Spinal cord (tissue), 9 donors: ENCODE measurements at regions not wholly inside any gene's neighbourhood (a gene's known extent, or its start where the extent isn't known, plus 50 kb on each side); places are given as distances from the start of the nearest gene placed in this dataset.
"Not testable (repeated sequence)": the region's sequence is repeated elsewhere in the genome, so short reads cannot be mapped to it uniquely, and the experiment has no call there.

Experiments used
- DNase-seq, 6 donors: peaks; one replicate each; pipeline versions ENCODE4 v3.0.0 to v3.0.0-alpha.2; 2013 to 2015; ENCODE audit warnings: low spot score in 6 of 6, low read depth in 4 of 6
- H3K27ac ChIP-seq: one replicate; pipeline ENCODE4 v1.5.1; 2013; ENCODE audit warnings: low read depth, low read length, control low read depth
- H3K27me3 ChIP-seq: one replicate; pipeline ENCODE4 v1.6.1; 2013; ENCODE audit warnings: low read length; ENCODE audit not compliant: control insufficient read depth, insufficient read depth
- H3K36me3 ChIP-seq: one replicate; pipeline ENCODE4 v1.6.1; 2013; ENCODE audit warnings: low read length; ENCODE audit not compliant: control insufficient read depth, insufficient read depth
- H3K4me1 ChIP-seq: one replicate; pipeline ENCODE4 v1.6.1; 2013; ENCODE audit warnings: low read length; ENCODE audit not compliant: control insufficient read depth, insufficient read depth
- H3K4me3 ChIP-seq: one replicate; pipeline ENCODE4 v1.5.1; 2013; ENCODE audit warnings: low read depth, low read length, control low read depth
- H3K9me3 ChIP-seq: one replicate; pipeline ENCODE4 v1.6.1; 2013; ENCODE audit warnings: low read length; ENCODE audit not compliant: control insufficient read depth, insufficient read depth
- WGBS: methylation state at CpG from one replicate; pipeline ENCODE4 v1.1.5; 2013; ENCODE audit warnings: missing lambda C conversion rate; ENCODE audit not compliant: insufficient coverage; 5-methylcytosine and 5-hydroxymethylcytosine counted together
- donor health status: healthy.

DNA sequence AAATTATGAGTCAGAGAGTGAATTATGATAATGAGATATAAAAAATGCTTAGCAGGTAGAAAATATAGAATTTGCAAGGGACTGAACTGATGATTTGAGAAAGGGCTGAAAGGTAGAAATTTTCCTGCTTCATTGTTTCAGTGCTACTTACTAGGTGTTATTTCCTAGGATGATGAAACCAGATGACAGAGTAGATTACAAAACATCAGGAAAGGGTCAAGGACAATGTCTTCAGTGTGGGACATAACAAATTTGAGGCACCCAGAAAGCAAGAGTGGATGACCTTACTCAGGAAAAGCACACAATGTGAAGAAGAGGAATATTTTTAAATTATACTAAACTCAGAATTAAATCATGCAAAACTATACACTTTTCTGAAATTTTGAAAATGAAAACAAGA lies 102.1 kb downstream of the SHCBP1 start:
- H3K36me3 ChIP-seq = no peaks in the 10 kb centered on the region
- no peak overlapping the region for H3K4me3 ChIP-seq
- H3K27ac ChIP-seq = no peak overlapping the region
- H3K9me3 ChIP-seq = no peaks in the 10 kb centered on the region
- no peaks in the 10 kb centered on the region for H3K4me1 ChIP-seq
- no peak for DNase-seq
- no peaks in the 10 kb centered on the region for H3K27me3 ChIP-seq

DNA sequence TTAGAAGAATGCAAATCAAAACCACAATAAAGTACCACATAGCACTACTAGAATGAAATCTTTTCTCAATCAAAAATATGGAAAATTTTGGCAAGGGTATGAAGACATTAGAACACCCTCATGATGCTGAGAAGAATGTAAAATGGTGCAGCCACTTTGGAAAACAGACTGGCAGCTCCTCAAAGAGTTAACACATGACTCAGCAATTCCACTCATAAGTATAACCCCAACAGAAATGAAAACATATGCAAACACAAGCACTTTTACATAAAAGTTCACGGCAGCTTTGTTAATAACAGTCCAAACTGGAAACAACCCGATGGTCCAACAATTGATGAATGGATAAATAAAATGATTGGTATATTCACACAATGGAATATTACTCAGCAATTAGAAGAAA lies 124.5 kb downstream of the SHCBP1 start:
- no peaks in the 10 kb centered on the region for H3K9me3 ChIP-seq
- WGBS = no CpG with 5 or more reads among the region's 2 CpGs
- no peak overlapping the region for H3K27ac ChIP-seq
- DNase-seq = no peak
- H3K4me1 ChIP-seq = no peaks in the 10 kb centered on the region
- H3K36me3 ChIP-seq = no peaks in the 10 kb centered on the region
- no peak overlapping the region for H3K4me3 ChIP-seq
- H3K27me3 ChIP-seq = no peaks in the 10 kb centered on the region

DNA sequence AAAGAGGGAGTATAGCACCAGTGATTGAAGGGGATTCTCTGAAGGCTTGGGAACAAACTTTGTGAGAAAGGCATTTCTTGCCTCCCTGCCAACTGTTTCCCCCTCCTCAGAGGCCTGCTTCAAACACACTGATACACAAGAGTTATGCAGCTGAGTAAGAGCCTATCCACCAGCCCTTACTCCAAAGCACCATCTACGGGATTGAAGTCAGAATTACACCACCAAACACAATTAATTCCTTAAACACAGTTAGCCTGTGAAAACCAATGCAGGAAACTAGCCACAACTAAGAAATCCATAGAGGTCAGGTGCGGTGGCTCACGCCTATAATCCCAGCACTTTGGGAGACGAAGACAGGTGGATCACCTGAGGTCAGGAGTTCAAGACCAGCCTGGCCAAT lies 138.3 kb downstream of the SHCBP1 start:
- DNase-seq = no peak
- Histone ChIP-seq H3K9me3 (peaks cover 4% of the 10 kb centered on the region), H3K27ac (no peak overlapping the region), H3K27me3 (no peaks in the 10 kb centered on the region), H3K36me3 (no peaks in the 10 kb centered on the region), H3K4me1 (no peaks in the 10 kb centered on the region), H3K4me3 (no peak overlapping the region)
- WGBS = 20% methylated on average over 1 of the region's 4 CpGs

DNA sequence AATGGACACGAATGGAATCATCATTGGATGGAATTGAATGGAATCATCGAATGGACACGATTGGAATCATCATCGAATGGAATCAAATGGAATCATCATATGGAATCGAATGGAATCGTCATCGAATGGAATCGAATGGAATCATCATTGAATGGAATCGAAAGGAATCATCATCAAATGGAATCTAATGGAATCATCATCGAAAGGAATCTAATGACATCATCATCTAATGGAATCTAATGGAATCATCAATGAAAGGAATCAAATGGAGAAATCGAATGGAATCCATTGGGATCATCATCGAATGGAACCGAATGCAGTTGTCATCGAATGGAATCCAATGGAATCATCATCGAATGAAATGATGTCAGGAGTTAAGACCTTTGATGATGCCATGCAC lies 154.9 kb downstream of the SHCBP1 start:
- Histone ChIP-seq H3K4me3 (no peak overlapping the region), H3K9me3 (no peaks in the 10 kb centered on the region), H3K27ac (no peak overlapping the region), H3K4me1 (no peaks in the 10 kb centered on the region), H3K36me3 (no peaks in the 10 kb centered on the region), H3K27me3 (no peaks in the 10 kb centered on the region)
- no peak for DNase-seq
- WGBS = 64% methylated on average over 13 of the region's 15 CpGs

DNA sequence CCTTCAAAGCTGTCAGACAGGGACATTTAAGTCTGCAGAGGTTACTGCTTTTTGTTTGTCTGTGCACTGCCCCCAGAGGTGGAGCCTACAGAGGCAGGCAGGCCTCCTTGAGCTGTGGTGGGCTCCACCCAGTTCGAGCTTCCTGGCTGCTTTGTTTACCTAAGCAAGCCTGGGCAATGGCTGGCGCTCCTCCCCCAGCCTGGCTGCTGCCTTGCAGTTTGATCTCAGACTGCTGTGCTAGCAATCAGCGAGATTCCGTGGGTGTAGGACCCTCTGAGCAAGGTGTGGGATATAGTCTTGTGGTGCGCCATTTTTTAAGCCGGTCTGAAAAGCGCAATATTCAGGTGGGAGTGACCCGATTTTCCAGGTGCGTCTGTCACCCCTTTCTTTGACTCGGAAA lies 166.4 kb downstream of the SHCBP1 start:
- not testable (repeated sequence) for H3K27me3 ChIP-seq, H3K27ac ChIP-seq, DNase-seq, H3K4me3 ChIP-seq, H3K9me3 ChIP-seq, H3K36me3 ChIP-seq, H3K4me1 ChIP-seq
- 39% methylated on average over 5 of the region's 10 CpGs for WGBS

DNA sequence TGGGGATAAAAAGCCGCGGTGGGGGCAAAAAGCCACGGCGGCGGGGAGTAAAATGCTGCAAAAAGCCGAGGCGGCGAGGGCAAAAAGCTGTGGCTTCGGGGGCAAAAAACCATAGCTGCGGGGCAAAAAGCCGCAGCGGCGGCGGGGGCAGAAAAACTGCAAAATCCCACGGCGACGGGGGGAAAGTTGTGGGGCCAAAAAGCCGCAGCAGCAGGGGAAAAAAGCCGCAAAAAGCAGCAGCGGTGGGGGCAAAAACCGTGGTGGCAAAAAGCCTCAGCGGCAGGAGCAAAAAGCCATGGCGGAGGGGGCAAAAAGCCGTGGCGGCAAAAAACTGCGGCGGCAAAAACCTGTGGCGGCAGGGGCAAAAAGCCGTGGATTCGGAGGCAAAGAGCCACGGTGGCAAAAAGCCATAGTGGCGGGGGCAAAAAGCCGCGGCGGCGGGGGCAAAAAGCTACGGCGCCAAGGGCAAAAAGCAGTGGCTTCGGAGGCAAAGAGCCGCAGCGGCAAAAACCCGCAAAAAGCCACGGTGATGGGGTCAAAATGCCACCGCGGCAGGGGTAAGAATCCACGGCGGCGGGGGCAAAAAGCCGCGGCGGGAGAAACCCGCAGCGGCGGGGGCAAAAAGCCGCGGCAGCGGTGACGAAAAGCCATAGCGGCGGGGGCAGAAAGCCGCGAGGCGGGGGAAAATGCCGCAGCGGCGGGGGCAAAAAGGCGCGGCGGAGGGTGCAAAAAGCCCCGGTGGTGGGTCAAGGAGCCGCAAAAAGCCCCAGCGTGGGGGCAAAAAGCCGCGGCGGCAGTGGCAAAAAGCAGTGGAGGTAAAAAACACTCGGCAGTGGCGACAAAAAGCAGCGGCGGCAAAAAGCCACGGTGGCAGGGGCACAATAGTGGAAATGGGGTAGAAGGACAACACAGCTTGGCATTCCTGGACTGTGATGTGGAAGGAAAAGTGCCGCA lies 192.8 kb downstream of the SHCBP1 start:
- Histone ChIP-seq H3K4me3 (no peak overlapping the region), H3K4me1 (no peaks in the 10 kb centered on the region), H3K9me3 (no peaks in the 10 kb centered on the region), H3K36me3 (no peaks in the 10 kb centered on the region), H3K27me3 (peaks cover 2% of the 10 kb centered on the region), H3K27ac (no peak overlapping the region)
- WGBS = 24% methylated on average over 80 of the region's 81 CpGs
- no peak for DNase-seq

DNA sequence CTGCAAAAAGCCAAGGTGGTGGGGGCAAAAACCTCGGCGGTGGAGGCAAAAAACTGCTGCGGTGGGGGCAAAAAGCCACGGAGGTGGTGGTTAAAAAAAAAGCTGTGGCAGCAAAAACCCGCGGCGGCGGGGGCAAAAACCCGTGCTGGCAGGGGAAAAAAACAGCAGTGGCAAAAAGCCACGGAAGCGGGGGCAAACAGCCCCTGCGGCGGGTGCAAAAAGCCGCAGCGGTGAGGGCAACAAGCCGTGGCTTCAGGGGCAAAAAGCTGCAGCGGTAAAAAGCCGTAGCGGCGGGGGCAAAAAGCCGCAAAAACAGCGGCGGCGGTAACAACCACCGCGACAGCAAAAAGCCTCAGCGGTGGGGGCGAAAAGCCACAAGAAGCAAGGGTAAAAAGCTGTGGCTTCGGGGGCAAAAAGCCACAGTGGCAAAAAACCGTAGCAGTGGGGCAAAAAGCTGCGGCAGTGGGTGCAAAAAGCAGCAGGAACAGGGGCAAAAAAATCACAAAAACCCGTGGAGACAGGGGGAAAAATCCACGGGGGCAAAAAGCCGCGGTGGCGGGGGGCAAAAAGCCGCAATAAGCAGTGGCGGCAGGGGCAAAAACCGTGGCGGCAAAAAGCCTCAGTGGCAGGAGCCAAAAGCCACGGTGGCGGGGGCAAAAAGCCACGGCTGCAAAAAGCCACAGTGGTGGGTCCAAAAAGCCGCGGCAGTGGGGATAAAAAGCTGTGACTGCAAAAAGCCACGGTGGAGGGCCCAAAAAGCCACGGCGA lies 193.7 kb downstream of the SHCBP1 start:
- H3K27me3 ChIP-seq = peaks cover 2% of the 10 kb centered on the region
- WGBS = 40% methylated on average over 48 of the region's 48 CpGs
- H3K27ac ChIP-seq = no peak overlapping the region
- no peak for DNase-seq
- H3K9me3 ChIP-seq = no peaks in the 10 kb centered on the region
- no peaks in the 10 kb centered on the region for H3K36me3 ChIP-seq
- H3K4me3 ChIP-seq = no peak overlapping the region
- H3K4me1 ChIP-seq = no peaks in the 10 kb centered on the region

DNA sequence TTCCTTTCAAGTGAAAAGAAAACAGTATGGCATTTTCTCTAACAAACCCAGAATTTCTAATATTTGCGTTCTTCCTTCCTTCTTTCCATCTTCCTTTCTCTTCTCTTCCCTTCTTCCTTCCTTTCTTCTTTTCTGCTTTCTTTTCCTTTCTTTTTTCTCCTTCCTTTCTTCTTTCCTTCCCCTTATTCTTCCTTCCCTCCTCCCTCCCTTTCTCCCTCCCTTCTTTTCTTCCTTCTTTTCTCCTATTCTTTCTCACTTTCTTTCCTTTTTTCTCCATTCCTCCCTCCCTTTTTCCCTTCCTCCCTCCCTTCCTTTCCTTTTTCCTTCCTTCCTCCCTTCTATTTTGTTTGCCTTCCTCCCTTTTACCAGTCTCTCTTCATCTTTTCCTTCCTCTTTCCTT lies 194.8 kb downstream of the SHCBP1 start:
- WGBS = 73% methylated on average over 1 of the region's 1 CpG
- H3K9me3 ChIP-seq = peaks cover 1% of the 10 kb centered on the region

DNA sequence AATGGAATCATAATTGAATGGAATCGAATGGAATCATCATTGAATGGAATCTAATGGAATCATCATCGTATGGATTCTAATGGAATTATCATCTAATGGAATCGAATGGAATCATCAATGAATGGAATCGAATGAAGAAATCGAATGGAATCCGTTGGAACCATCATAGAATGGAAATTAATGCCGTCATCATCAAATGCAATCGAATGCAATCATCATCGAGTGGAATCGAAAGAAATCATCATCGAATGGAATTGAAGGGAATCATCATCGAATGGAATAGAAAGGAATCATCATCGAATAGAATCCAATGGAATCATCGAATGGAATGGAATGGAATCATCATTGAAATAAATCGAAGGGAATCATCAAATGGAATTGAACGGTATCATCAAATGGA lies 217.2 kb downstream of the SHCBP1 start:
- H3K27me3 ChIP-seq = no peaks in the 10 kb centered on the region
- WGBS = 70% methylated on average over 16 of the region's 16 CpGs
- no peak overlapping the region for H3K27ac ChIP-seq
- peaks cover 2% of the 10 kb centered on the region for H3K9me3 ChIP-seq
- no peaks in the 10 kb centered on the region for H3K4me1 ChIP-seq
- H3K4me3 ChIP-seq = no peak overlapping the region
- DNase-seq = no peak
- H3K36me3 ChIP-seq = no peaks in the 10 kb centered on the region

More for the DNA sequence above, 194.8 kb downstream of the SHCBP1 start:
- Histone ChIP-seq H3K4me1 (no peaks in the 10 kb centered on the region), H3K36me3 (no peaks in the 10 kb centered on the region), H3K27me3 (peaks cover 2% of the 10 kb centered on the region), H3K4me3 (no peak overlapping the region), H3K27ac (no peak overlapping the region)
- no peak for DNase-seq

DNA sequence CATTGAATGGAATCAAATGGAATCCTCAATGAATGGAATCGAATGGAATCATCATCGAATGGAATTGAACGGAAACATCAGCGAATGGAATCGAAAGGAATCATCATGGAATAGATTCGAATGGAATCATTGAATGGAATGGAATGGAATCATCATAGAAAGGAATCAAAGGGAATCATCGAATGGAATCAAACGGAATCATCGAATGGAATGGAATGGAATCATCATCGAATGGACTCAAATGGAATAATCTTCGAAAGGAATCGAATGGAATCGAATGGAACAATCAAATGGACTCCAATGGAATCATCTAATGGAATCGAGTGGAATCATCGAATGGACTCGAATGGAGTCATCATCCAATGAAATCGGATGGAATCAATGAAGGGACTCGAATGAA lies 222.6 kb downstream of the SHCBP1 start:
- H3K9me3 ChIP-seq, H3K27ac ChIP-seq, H3K4me1 ChIP-seq, H3K36me3 ChIP-seq, H3K27me3 ChIP-seq, H3K4me3 ChIP-seq, DNase-seq: not testable (repeated sequence)
- 71% methylated on average over 14 of the region's 18 CpGs for WGBS
